Left colon (tissue), 2 donors: ENCODE measurements at regions not wholly inside any gene's neighbourhood (a gene's known extent, or its start where the extent isn't known, plus 50 kb on each side); places are given as distances from the start of the nearest gene placed in this dataset.

Source experiments
- ATAC-seq: fragments of 200-7000 bp; cut with Tn5 transposase; one replicate; pipeline ENCODE4 v1.9.1; 2020; ENCODE audit warnings: mild to moderate bottlenecking, moderate library complexity
- DNase-seq, 2 donors: peaks; one replicate each; pipeline ENCODE4 v3.0.0-alpha.2; 2020
- intact Hi-C, 2 donors: fragments of 100-400 bp; cut with DNase I in 1 of 2; cut with micrococcal nuclease in 1 of 2; formaldehyde crosslinking; loops; one replicate each; pipeline versions ENCODE4 v1.11.2 to v1.14.0; 2022; cut with DNase I, micrococcal nuclease
- donor health status: DM: no; HTN: no; CAD: no.
- donor health status: DM: yes; HTN: yes; CAD: no.

GRCh38 chr12:92335831-92336230 lies 190.2 kb upstream of the BTG1 start:
- no peak for DNase-seq
- no peak for ATAC-seq
- intact Hi-C loops = no loop called here

GRCh38 chr12:92334552-92334951 lies 188.9 kb upstream of the BTG1 start:
- ATAC-seq = no peak
- no peak for DNase-seq
- intact Hi-C loops = no loop called here

GRCh38 chr12:92332552-92332951 lies 186.9 kb upstream of the BTG1 start:
- no peak for DNase-seq
- intact Hi-C loops = no loop called here
- ATAC-seq = no peak

GRCh38 chr12:92331383-92331782 lies 185.7 kb upstream of the BTG1 start:
- no peak for DNase-seq
- ATAC-seq = peak; percentile 93
- intact Hi-C loops = no loop called here

- intact Hi-C loops = no loop called here
- no peak for DNase-seq
- ATAC-seq = no peak
Measured at GRCh38 chr12:92330654-92331053, 185.0 kb upstream of the BTG1 start.

- DNase-seq (no peak), ATAC-seq (no peak)
- intact Hi-C loops = no loop called here
Measured at GRCh38 chr12:92326877-92327276, 181.2 kb upstream of the BTG1 start.

GRCh38 chr12:92324849-92325500 lies 179.3 kb upstream of the BTG1 start:
- intact Hi-C loops = no loop called here
- ATAC-seq (no peak), DNase-seq (no peak)

- ATAC-seq = no peak
- DNase-seq = no peak
Measured at GRCh38 chr12:92312463-92312964, 166.9 kb upstream of the BTG1 start.

GRCh38 chr12:92304371-92305055 lies 158.9 kb upstream of the BTG1 start:
- no peak for DNase-seq
- intact Hi-C loops = no loop called here
- ATAC-seq = no peak

More at GRCh38 chr12:92312463-92312964, 166.9 kb upstream of the BTG1 start:
- intact Hi-C loops = no loop called here

- DNase-seq (no peak), ATAC-seq (no peak)
- intact Hi-C loops = no loop called here
Measured at GRCh38 chr12:92302041-92302829, 156.6 kb upstream of the BTG1 start.

- ATAC-seq = no peak
- intact Hi-C loops = no loop called here
- DNase-seq = no peak
Measured at GRCh38 chr12:92301356-92301755, 155.7 kb upstream of the BTG1 start.

GRCh38 chr12:92300777-92301176 lies 155.1 kb upstream of the BTG1 start:
- intact Hi-C loops = no loop called here
- ATAC-seq = no peak

GRCh38 chr12:92299744-92300143 lies 154.1 kb upstream of the BTG1 start:
- intact Hi-C loops = no loop called here
- no peak for DNase-seq

More at GRCh38 chr12:92300777-92301176, 155.1 kb upstream of the BTG1 start:
- DNase-seq = no peak

GRCh38 chr12:92299344-92299743 lies 153.7 kb upstream of the BTG1 start:
- ATAC-seq (no peak), DNase-seq (no peak)
- intact Hi-C loops = no loop called here

More at GRCh38 chr12:92299744-92300143, 154.1 kb upstream of the BTG1 start:
- ATAC-seq = no peak

GRCh38 chr12:92297932-92298696 lies 152.5 kb upstream of the BTG1 start:
- no peak for DNase-seq
- intact Hi-C loops = no loop called here
- no peak for ATAC-seq

GRCh38 chr12:92297405-92297804 lies 151.8 kb upstream of the BTG1 start:
- DNase-seq (no peak), ATAC-seq (no peak)
- intact Hi-C loops = no loop called here

GRCh38 chr12:92295523-92295922 lies 149.9 kb upstream of the BTG1 start:
- ATAC-seq (no peak), DNase-seq (no peak)
- intact Hi-C loops = no loop called here

GRCh38 chr12:92294676-92295440 lies 149.2 kb upstream of the BTG1 start:
- intact Hi-C loops = no loop called here
- no peak for DNase-seq
- ATAC-seq = no peak
